ENCODE measurements at regions not wholly inside any gene's neighbourhood (a gene's known extent, or its start where the extent isn't known, plus 50 kb on each side); places are given as distances from the start of the nearest gene placed in this dataset.

GRCh38 chr11:27228906-27229290 lies 134.1 kb downstream of the CCDC34 start:
- TF ChIP-seq CTCF (IDR thresholded peaks at IDR 0.05) (no peak), EZH2phosphoT487 (IDR thresholded peaks at IDR 0.05) (no peak), EZH2 (IDR thresholded peaks at IDR 0.05) (no peak)
